SHP77 (cell line): ENCODE measurements at regions not wholly inside any gene's neighbourhood (a gene's known extent, or its start where the extent isn't known, plus 50 kb on each side); places are given as distances from the start of the nearest gene placed in this dataset.
A peak's percentile ranks its signal among the peaks of the same experiment; 100 is the strongest.

Source experiments
- DNase-seq, 2 experiments: peaks; one replicate each; lab custom pipeline; 2025; lab: John Stamatoyannopoulos, UW

- no peak for DNase-seq
Measured at GRCh38 chr4:54493862-54494261, 163.9 kb upstream of the KIT start.

GRCh38 chr4:54495091-54495490 is 162.7 kb upstream of the KIT start:
- no peak for DNase-seq

- no peak for DNase-seq
Measured at GRCh38 chr4:54495641-54496040, 162.1 kb upstream of the KIT start.

GRCh38 chr4:54496412-54496811 is 161.3 kb upstream of the KIT start:
- no peak for DNase-seq

- no peak for DNase-seq
Measured at GRCh38 chr4:54497947-54498346, 159.8 kb upstream of the KIT start.

- DNase-seq = no peak
Measured at GRCh38 chr4:54498661-54499111, 159.1 kb upstream of the KIT start.

- no peak for DNase-seq
Measured at GRCh38 chr4:54499308-54500074, 158.3 kb upstream of the KIT start.

- DNase-seq = no peak
Measured at GRCh38 chr4:54505362-54505761, 152.4 kb upstream of the KIT start.

- no peak for DNase-seq
Measured at GRCh38 chr4:54505996-54506395, 151.8 kb upstream of the KIT start.

- no peak for DNase-seq
Measured at GRCh38 chr4:54509057-54509456, 148.7 kb upstream of the KIT start.

GRCh38 chr4:54513204-54513603 is 144.6 kb upstream of the KIT start:
- no peak for DNase-seq

- DNase-seq = no peak
Measured at GRCh38 chr4:54513741-54514140, 144.0 kb upstream of the KIT start.

GRCh38 chr4:54516556-54517215 is 141.1 kb upstream of the KIT start:
- DNase-seq = no peak

GRCh38 chr4:54517781-54518444 is 139.8 kb upstream of the KIT start:
- no peak for DNase-seq

GRCh38 chr4:54525602-54526001 is 132.2 kb upstream of the KIT start:
- DNase-seq = no peak

- no peak for DNase-seq
Measured at GRCh38 chr4:54526560-54526959, 131.2 kb upstream of the KIT start.

- no peak for DNase-seq
Measured at GRCh38 chr4:54527532-54527931, 130.2 kb upstream of the KIT start.

GRCh38 chr4:54539500-54540029 is 118.2 kb upstream of the KIT start:
- DNase-seq = peak; percentile 76 to 82

GRCh38 chr4:54540931-54541330 is 116.8 kb upstream of the KIT start:
- no peak for DNase-seq

GRCh38 chr4:54541426-54542118 is 116.2 kb upstream of the KIT start:
- no peak for DNase-seq

GRCh38 chr4:54542119-54542438 is 115.7 kb upstream of the KIT start:
- no peak for DNase-seq

GRCh38 chr4:54542540-54543041 is 115.2 kb upstream of the KIT start:
- no peak for DNase-seq
